ENCODE measurements at regions not wholly inside any gene's neighbourhood (a gene's known extent, or its start where the extent isn't known, plus 50 kb on each side); places are given as distances from the start of the nearest gene placed in this dataset.

GRCh38 chr10:118504044-118504443 is 91.4 kb downstream of the PRLHR start:
- TF ChIP-seq CTCF (IDR thresholded peaks at IDR 0.05) (no peak), POLR2A (IDR thresholded peaks at IDR 0.05) (no peak), POLR2AphosphoS5 (IDR thresholded peaks at IDR 0.05) (no peak)

All from prostate gland (tissue), 2 donors.